Keratinocyte (primary cell): ENCODE measurements at regions not wholly inside any gene's neighbourhood (a gene's known extent, or its start where the extent isn't known, plus 50 kb on each side); places are given as distances from the start of the nearest gene placed in this dataset.
A peak's percentile ranks its signal among the peaks of the same experiment; 100 is the strongest.

ENCODE experiments used
- DNase-seq: peaks from one replicate; pipeline ENCODE4 v3.0.0-alpha.2; 2011; ENCODE audit warnings: low read depth, missing footprints, low spot score
- FAIRE-seq: peaks from 2 replicates; lab custom pipeline; 2011; peaks lifted over from hg19 to GRCh38; lab: Jason Lieb, UNC
- H2AFZ ChIP-seq: 2 replicates; pipeline ENCODE4 v1.6.0; 2012; ENCODE audit warnings: low read length, control low read depth, inconsistent platforms; ENCODE audit not compliant: control insufficient read depth
- H3K27ac ChIP-seq: 2 replicates; pipeline ENCODE4 v1.5.1; 2011; ENCODE audit warnings: low read length; ENCODE audit not compliant: control insufficient read depth, insufficient read depth
- H3K27me3 ChIP-seq: 3 replicates; pipeline ENCODE4 v1.6.0; 2011; ENCODE audit warnings: low read length; ENCODE audit not compliant: control insufficient read depth, insufficient read depth; ENCODE audit errors: extremely low read depth
- H3K36me3 ChIP-seq, 2 experiments: 2 replicates in 1 of 2; 3 replicates in 1 of 2; pipeline ENCODE4 v1.5.1; 2011; ENCODE audit warnings: low read length in 2 of 2, mild to moderate bottlenecking in 1 of 2; ENCODE audit not compliant: control insufficient read depth in 2 of 2, insufficient read depth in 2 of 2; ENCODE audit errors: extremely low read depth in 1 of 2
- H3K4me1 ChIP-seq: 3 replicates; pipeline ENCODE4 v1.5.1; 2011; ENCODE audit warnings: low read length; ENCODE audit not compliant: control insufficient read depth, insufficient read depth; ENCODE audit errors: extremely low read depth
- H3K4me2 ChIP-seq: 3 replicates; pipeline ENCODE4 v1.6.0; 2011; ENCODE audit warnings: low read depth, low read length; ENCODE audit not compliant: control insufficient read depth, insufficient read depth; ENCODE audit errors: extremely low read depth
- H3K4me3 ChIP-seq, 3 experiments: fragments of 200-600 bp in 1 of 3; sonication (generic) in 1 of 3; 2 replicates in 2 of 3; 3 replicates in 1 of 3; pipeline ENCODE4 v1.5.1; 2011 to 2016; ENCODE audit warnings: low read length in 3 of 3, mild to moderate bottlenecking in 3 of 3, control low read depth in 2 of 3, inconsistent platforms in 1 of 3, low read depth in 1 of 3, mixed read lengths in 1 of 3, mixed run types in 1 of 3, moderate library complexity in 1 of 3; ENCODE audit not compliant: control insufficient read depth in 2 of 3, insufficient read depth in 2 of 3; ENCODE audit errors: extremely low read depth in 1 of 3
- H3K79me2 ChIP-seq: 2 replicates; pipeline ENCODE4 v1.6.0; 2012; ENCODE audit warnings: low read length; ENCODE audit not compliant: control insufficient read depth, insufficient read depth
- H3K9ac ChIP-seq: 3 replicates; pipeline ENCODE4 v1.6.0; 2011; ENCODE audit warnings: low read length; ENCODE audit not compliant: control insufficient read depth, insufficient read depth; ENCODE audit errors: extremely low read depth
- H3K9me1 ChIP-seq: 3 replicates; pipeline ENCODE4 v1.6.0; 2011; ENCODE audit warnings: low read length; ENCODE audit not compliant: control insufficient read depth, insufficient read depth; ENCODE audit errors: extremely low read depth
- H3K9me3 ChIP-seq: 2 replicates; pipeline ENCODE4 v1.5.1; 2012; ENCODE audit warnings: low read depth, low read length; ENCODE audit not compliant: control insufficient read depth
- H4K20me1 ChIP-seq: 3 replicates; pipeline ENCODE4 v1.6.0; 2011; ENCODE audit warnings: low read length; ENCODE audit not compliant: control insufficient read depth, insufficient read depth; ENCODE audit errors: extremely low read depth
- EZH2 ChIP-seq: IDR thresholded peaks from one replicate; pipeline ENCODE4 v1.6.1; 2012; ENCODE audit warnings: inconsistent platforms, mild to moderate bottlenecking, low read length, moderate library complexity
- dilution Hi-C: fragments of 300-500 bp; cut with MboI; formaldehyde crosslinking; loops from one replicate; pipeline ENCODE4 v1.7.0; 2020; ENCODE audit warnings: low sequenced_read_pairs; ENCODE audit not compliant: extremely low pct_ligation_motif_present
- TF ChIP-seq, protein P1 (sequence below), 3 experiments: IDR thresholded peaks in 1 of 3; conservative IDR thresholded peaks in 1 of 3; optimal IDR thresholded peaks in 1 of 3; 2 replicates in 2 of 3; 3 replicates in 1 of 3; pipeline versions ENCODE3 to v1.5.1; 2011; ENCODE audit warnings: low read length in 3 of 3, mild to moderate bottlenecking in 3 of 3, moderate library complexity in 2 of 3, control low read depth in 1 of 3, inconsistent platforms in 1 of 3; ENCODE audit not compliant: insufficient read depth in 2 of 3; ENCODE audit errors: extremely low read depth in 1 of 3

DNA sequence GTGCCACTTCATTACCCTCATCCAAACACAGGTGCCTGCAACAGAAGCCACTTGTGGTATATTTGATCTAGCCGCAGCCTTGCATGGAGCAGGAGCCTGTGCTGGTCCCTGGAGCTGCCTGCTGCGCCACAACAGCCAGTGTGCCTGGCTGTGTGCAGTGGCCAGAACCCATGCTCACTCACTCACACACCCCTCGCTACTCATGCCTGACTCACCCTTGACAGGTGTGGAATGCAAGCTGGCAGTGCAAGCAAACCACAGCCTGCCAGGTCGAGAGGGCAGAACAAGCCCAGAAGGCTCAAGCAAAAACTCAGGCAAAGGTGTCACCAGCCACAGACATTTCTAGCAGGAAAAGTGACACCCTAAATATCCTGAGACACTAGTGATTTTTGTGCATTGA is 1510.9 kb downstream of the KCNT2 start:
- Histone ChIP-seq H3K9me3 (no peaks in the 10 kb centered on the region), H3K4me2 (no peak overlapping the region), H3K36me3 (no peaks in the 10 kb centered on the region), H3K9ac (no peak overlapping the region), H3K27me3 (no peaks in the 10 kb centered on the region), H3K4me1 (peaks cover 2% of the 10 kb centered on the region), H3K79me2 (no peaks in the 10 kb centered on the region), H2AFZ (no peak overlapping the region), H3K4me3 (no peak overlapping the region), H3K27ac (no peak overlapping the region), H3K9me1 (no peaks in the 10 kb centered on the region), H4K20me1 (no peaks in the 10 kb centered on the region)
- dilution Hi-C loops: no loop called here
- no peak for FAIRE-seq
- TF ChIP-seq, protein P1, sequence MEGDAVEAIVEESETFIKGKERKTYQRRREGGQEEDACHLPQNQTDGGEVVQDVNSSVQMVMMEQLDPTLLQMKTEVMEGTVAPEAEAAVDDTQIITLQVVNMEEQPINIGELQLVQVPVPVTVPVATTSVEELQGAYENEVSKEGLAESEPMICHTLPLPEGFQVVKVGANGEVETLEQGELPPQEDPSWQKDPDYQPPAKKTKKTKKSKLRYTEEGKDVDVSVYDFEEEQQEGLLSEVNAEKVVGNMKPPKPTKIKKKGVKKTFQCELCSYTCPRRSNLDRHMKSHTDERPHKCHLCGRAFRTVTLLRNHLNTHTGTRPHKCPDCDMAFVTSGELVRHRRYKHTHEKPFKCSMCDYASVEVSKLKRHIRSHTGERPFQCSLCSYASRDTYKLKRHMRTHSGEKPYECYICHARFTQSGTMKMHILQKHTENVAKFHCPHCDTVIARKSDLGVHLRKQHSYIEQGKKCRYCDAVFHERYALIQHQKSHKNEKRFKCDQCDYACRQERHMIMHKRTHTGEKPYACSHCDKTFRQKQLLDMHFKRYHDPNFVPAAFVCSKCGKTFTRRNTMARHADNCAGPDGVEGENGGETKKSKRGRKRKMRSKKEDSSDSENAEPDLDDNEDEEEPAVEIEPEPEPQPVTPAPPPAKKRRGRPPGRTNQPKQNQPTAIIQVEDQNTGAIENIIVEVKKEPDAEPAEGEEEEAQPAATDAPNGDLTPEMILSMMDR (optimal IDR thresholded peaks at IDR 0.05 in 1 of 3, IDR thresholded peaks at IDR 0.05 in 1 of 3, conservative IDR thresholded peaks at IDR 0.05 in 1 of 3; ENCODE audit: extremely low read depth in 1 of 3, insufficient read depth in 2 of 3, low read length in 3 of 3): no peak
- TF ChIP-seq EZH2: no peak
- DNase-seq: peak; percentile 13

DNA sequence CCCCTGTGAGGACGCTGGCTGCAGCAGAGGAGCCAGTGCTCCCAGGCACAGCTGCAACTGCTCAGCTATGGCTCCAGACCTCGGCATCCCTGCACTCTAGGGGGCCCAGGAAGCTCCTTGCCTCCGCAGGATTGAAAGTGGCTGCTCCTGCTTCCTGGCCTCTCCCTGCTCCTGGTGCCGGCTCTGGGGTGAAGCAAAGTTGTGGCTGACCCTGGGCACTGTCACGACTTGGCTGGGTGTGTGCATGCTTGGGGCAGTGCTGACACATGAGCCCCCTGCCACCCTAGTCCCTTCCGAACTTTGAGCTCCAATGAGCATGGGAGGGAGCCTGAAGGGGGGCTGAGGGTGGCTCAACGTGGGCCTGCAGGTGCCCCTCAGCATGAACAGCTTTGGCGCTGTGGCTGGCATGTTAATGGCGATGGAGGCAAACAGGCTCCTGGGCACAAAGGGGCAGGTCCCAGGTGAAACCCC is 1512.2 kb downstream of the KCNT2 start:
- no peak overlapping the region for H3K9ac ChIP-seq
- TF ChIP-seq EZH2: no peak
- TF ChIP-seq, protein P1 (optimal IDR thresholded peaks at IDR 0.05 in 1 of 3, IDR thresholded peaks at IDR 0.05 in 1 of 3, conservative IDR thresholded peaks at IDR 0.05 in 1 of 3; ENCODE audit: extremely low read depth in 1 of 3, insufficient read depth in 2 of 3, low read length in 3 of 3): no peak
- H3K4me3 ChIP-seq: no peak overlapping the region
- H2AFZ ChIP-seq: no peak overlapping the region
- no peaks in the 10 kb centered on the region for H3K9me3 ChIP-seq
- FAIRE-seq (no peak), DNase-seq (no peak)
- no peaks in the 10 kb centered on the region for H3K36me3 ChIP-seq
- H4K20me1 ChIP-seq: no peaks in the 10 kb centered on the region
- no peak overlapping the region for H3K27ac ChIP-seq
- H3K27me3 ChIP-seq: no peaks in the 10 kb centered on the region
- no peaks in the 10 kb centered on the region for H3K9me1 ChIP-seq
- no peak overlapping the region for H3K4me2 ChIP-seq
- H3K79me2 ChIP-seq: no peaks in the 10 kb centered on the region
- dilution Hi-C loops: no loop called here
- H3K4me1 ChIP-seq: peaks cover 2% of the 10 kb centered on the region
